Stimulated activated CD4-positive, alpha-beta T cell treated with anti-CD3 and anti-CD28 coated beads, Interleukin-2, amount 100 ng/mL, for 24 hours (primary cell): ENCODE measurements at regions not wholly inside any gene's neighbourhood (a gene's known extent, or its start where the extent isn't known, plus 50 kb on each side); places are given as distances from the start of the nearest gene placed in this dataset.

Source experiments
- DNase-seq, 2 donors: peaks; one replicate each; pipeline ENCODE4 v3.0.0-alpha.2; 2020

DNA sequence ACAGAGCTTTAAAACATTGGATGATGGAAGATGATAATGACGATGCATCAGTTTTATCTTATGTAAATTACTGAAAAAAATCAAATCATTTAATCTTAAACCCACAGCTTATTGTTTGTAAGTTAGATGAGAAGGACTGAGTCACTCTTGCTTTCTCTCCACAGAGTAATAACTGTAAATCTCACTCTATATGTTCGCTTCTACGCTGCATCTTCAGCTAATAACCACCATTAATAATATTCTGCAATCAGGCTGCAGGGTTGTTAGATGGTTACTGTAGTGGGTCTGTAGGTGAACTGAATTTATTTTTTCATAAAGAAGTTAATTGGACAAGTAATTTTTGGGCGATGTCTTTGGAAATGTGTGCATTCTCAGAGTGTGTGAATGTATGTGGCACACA is 260.0 kb downstream of the FAT3 start:
- DNase-seq, result no peak

DNA sequence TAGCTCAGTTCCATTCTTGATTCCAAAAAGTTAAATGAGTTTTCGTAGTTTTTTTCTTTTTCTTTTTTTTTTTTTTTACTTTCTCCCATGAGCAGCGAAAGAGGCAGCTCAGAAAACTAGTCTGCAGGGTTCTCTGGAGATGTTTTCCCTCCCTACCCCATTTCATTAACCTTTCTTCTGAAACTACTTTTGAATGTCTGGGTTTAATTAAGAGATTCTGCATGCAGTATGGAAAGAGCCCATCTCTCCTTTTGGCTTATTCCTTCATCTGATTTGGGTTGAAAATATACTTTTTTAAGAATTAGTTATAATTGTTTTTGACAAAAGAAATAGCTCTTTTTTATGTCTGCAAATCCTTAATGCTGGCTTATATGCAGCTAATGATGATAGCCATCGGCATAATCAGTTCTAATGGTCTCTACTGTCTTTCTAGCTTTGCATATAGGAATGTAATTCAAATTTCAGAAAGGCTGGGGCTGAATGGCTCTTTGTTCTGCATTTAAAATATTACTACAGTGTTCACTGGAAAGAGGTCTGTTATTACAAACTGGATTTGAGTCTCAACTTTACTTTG is 265.3 kb downstream of the FAT3 start:
- no peak for DNase-seq

DNA sequence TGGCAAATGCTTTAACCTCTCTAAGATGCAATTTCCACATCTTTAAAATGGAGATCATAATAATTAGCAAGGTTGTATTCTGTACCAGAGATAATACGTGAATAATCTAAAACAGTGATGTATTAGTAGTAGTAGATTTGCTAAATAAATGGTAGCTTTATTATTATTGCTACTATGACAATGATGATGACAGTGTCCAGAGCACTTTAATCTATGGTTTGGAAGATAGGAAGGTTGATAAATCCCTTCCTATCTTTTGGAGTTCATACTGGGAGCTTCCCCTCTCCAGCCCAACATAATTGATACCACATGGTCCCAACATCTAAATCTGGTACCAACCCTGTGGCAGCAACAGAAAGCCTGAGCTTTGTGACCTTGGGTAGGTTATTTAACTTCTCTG is 267.8 kb downstream of the FAT3 start:
- no peak for DNase-seq

DNA sequence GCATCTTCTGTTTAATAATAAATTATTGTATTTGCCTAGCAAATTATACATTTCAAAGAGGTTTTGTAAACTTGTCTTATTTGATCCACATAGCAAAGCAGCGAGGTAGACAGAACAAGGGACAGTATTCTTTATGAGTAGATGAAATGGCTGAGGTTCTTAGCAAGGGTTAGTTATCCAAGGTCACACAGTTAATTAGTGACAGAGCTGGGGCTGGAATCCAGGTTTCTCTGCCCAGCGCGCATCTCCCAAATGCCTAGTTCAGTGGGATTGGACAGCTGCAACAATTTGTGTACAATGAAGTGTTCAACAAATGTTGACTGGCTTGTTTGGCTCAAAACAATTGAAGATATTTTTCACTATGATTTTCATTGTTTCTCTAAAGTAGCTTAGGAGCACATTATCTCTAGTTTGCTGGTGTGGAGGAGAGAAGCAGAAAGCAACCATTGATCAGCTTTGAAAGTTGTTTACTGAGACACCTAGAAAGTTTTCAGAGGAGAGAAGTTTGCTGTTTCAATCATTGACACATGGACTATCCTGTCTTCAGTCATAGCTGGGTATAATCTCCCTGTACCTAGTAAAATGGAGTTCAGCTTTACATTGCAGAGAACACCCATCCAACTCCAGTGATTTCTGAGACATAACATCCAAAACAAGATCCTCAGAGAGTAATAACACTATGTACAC is 270.6 kb downstream of the FAT3 start:
- DNase-seq, result no peak

DNA sequence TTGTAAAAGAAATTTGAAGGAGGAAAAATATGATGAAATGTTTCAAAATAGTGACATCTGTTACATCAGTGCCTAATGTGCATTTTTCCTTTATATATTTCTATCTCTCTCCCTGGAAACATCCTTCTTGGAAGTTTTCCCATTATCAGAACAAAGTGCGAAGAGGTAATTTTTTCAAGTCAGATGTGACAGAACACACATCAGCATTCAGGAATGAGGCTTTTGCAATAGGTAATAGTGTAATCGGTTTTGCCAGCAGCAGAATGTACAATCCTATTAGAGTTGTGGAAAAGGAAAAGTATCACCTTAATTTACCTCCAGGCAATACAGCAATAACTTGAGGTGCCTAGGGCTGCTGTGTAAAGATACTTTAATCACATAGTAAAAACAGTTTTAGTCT is 275.8 kb downstream of the FAT3 start:
- no peak for DNase-seq

DNA sequence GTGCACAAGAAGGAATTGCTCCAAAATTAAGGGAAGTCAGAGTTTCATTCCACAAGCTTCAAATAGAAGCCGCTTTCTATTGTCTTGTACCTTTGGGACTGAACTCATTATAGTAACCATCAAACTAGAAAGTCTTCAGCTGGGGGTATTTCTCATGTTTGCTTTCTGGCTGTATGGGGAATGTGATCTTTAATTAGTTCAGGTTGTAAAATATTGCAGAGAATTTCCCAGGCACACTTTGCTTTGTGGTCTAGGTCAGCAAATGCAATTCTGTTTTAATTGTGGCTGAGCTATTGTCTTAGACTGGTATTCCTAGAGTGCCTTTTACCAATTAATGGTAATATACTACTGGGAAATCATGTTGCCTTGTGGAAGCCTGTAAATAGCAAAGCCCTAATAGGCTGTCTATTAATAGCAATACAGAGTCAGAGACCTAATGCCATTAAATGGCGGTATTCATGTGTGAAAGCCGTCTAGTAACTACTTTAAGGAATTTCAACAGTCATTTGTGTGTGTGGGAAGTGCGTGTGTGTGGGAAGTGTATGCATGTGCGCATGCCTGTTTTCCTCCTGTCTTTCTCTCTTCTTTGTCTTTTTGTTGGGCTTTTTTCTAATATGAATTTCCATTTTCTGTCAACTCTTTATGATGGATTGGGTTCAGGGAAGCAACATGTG is 276.6 kb downstream of the FAT3 start:
- DNase-seq, result no peak

DNA sequence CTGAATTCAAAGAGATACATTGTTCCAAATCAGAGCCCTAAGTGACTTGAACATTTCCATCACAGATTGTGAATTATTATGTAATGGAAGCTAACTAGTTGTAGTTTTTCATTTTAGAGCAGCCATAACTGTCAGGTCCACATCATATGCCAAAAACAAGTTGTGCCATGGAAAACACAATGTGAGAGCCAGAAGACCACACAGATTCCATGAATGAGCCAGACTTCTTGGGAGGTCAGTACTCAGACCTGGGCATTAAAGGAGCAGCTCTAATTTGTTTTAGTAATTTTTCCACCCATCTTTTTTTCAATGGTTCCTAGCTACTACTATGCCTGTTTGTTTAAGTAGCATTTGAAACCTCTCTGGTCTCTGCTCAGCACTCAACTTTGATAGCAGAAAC is 279.4 kb downstream of the FAT3 start:
- no peak for DNase-seq

DNA sequence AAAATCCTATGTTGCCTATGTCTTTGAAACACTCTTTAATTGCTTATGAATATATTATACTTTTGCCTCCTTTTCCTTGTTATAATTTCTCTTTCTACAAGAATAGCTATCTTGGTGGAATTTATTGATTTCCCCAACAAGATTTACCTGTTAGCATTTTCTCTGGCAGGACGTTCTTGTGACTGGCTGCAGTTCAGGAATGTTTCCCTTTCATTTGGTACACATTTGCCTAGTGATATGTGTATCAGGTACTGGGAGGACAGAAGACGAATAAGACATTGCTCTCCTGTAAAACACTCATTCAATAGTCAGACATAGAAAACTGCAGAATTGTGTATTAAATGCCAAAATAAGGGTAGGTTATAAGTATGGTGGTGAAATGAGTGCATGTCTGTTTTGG is 279.9 kb downstream of the FAT3 start:
- no peak for DNase-seq

DNA sequence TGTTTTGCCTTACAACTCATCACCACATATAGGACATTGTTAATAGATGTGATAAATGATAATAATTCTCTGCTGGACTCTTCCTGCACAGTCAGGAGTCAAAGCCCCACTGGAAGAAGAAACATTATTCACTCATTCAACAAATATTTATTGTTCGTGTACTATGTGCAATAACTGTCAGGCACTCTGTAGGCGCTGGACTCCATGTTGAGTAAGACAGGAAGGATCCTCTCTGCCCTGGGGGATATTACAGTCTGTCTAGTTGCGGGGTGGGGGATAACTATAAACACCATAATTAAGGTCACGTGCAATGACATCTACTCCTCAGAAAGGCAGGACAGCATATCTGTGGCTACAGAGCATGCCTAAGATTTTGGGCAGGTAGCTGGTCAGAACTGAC is 281.1 kb downstream of the FAT3 start:
- no peak for DNase-seq

DNA sequence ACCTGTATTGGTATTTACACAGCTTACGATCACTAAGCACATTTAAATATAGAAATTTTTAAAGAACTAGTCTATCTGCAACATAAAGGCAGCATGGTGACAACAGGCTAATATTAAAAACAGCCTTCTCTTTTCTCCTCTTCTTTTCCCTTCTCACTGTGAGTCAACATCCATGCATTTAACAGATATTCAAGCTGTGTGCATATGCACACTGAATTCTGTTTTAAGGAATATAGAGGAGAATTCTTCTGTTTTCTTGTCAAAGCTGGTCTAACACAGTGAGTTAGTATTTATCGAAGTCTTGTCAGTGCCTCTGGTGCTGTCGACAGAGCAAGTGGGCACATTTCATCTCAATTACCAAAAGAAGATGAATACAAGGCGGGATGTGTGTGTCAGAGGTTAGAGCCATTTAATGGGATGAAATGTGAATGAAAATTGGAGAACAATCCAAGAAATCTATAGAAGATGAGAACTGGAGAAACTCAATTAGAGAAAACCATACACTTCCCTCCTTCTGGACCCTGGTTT is 282.3 kb downstream of the FAT3 start:
- no peak for DNase-seq

DNA sequence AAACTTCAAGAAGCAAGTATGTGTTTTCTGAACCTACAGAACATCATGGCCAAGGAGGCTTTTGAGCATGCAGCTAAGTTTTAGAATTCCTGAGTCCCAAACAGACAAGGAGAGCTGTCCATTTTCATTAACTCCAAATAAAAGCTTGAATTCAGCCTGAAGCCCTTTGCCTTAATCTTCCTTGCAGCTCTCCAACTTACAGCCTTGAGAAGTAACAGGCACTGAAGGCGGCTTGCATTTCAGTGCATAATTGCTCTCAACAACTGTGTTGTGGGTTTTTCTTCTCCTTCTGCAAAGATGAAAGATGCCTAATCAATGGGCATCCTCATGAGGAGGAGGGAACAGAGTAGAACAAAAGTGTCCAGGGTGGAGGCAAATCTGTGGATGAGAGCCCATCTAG is 286.0 kb downstream of the FAT3 start:
- no peak for DNase-seq

DNA sequence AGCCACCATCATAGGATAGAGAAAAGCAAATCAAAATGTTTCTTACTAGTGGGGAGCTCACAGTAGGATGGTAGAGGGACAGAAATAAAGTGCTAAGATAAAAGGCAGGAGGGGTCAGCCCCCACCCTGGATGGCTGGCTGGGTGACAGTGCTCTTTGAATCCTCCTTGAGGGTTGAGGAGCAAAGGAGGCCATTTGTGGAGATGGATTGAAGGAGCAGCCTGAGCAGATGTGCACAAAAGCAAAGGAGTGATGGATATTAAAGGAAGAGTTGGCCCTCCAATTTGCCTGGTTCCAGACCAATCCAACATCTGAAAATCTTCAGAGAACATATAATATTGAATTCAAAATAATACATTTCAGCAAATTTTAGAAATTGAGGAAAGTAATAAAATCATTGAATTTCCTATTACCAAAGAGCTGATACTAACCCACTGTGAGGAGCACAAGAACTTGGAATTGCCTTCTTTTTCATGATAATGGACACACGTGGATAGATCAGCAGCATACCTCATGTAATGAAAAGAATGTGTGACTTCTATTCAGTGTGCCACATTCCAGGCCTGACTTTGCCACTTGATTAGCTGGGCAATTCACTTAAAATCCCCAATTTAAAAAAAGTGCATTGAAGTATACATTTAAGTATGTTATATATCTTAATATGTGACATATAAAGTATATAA is 287.0 kb downstream of the FAT3 start:
- DNase-seq, result no peak

DNA sequence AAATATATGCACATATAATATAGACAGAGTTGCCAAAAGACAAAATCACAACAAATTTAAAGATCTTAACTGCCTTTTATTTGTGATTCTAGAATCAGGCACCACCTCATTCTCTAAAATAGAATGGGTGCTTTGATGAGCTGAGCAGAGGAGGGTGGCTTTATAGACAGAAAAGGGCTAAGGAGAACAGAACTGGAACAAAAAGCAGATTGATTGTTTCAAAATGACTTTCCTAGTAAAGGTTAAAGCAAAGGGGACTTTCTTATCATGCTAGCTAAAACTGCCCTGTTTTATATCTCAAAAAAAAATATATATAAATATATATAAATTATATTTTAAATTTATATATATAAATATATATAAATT is 287.6 kb downstream of the FAT3 start:
- no peak for DNase-seq

DNA sequence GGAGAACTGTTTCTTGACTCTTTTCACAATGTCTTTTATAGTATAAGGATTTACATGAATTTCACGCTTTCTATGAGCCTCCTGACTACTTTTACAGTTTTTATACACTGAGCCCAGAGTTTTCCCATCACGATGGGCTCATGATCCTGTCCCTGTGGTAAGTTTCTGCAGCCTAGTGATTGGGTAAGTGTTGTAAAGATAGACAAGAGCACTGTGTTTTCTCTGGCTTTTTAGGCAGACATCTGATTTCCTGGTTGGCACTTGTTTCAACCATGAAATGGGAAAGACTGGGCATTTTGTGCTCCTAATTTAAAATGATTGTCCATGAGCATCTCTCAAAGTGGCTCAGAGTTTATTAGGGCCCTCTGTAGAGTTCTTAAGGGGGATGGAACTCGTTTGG is 299.0 kb downstream of the FAT3 start:
- DNase-seq, result no peak

DNA sequence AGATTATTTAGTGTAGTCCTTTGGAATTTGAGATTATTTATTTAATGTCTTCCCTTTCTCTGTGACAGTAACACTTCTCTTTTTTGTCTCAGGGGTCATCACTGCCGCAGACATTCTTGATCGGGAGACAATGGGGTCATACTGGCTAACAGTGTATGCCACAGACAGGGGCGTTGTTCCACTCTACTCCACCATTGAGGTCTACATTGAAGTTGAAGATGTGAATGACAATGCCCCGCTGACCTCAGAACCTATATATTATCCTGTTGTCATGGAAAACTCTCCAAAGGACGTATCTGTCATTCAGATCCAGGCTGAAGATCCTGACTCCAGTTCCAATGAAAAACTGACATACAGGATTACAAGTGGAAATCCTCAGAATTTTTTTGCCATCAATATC is 299.9 kb downstream of the FAT3 start:
- no peak for DNase-seq

DNA sequence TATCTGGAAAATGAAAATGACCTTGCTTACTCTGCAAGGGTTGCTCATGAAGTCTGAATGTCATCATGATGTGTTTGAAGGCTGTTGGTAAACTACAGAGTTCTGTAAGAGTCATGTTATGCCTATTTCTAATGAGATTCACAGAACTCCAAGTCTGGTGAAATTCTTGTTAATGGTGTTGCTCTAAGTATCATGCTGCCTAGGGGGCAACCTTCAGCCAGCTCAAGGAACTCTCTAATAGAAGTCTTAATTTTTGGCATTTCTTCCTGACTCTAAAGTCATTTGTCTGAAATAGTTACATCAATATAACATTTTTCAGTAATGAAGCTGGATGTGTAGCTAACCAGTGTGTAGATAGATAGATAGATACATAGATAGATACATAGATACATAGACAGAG is 302.8 kb downstream of the FAT3 start:
- no peak for DNase-seq

DNA sequence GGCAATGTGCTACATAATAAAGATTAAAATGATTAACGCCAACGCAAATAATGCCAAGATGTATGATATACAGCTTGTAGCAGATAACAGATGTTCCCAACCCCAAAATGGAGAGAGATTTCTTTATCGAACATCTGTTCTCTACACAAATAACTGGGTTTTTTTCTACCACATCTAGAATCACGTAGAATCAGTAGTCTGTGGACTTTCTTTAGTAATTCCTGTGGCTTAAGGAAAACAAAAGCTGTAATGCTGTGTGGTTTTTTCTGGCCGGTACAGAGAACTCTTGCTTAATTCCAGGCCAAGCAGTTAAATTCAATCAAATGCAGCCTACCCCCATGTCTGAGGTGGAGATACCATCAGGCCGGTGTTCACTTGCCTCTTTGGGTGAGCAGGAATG is 303.4 kb downstream of the FAT3 start:
- no peak for DNase-seq

DNA sequence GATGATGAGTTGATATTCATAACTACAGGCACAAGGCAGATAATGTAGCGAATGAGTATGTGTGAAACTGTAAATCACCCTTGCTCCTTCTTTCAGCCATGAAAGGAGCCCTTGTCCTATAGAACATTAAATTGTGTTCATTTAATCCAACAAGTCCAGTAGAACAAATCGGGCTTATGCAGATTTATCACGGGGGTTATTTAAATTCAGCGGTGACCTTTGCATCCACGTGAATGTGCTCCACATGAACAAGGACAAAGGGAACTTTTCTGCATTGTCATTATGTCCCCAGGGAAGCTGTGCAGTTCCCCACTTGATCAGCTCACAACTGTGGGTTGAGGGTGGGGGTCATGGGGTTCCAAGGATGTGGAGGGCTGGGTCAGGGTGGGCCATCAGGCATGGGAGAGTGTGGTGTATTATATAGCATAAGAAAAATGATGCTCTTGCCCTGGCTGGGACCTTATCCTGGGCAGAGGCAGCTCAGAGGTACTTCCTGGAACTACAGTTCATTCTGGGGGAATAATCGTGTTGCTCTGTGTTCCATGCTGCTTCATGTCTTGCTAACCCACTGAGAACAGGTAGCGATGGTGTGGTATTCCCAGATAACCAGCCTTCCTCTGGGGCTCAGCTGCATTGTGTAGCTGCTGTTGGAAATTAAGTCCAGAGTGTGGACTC is 306.6 kb downstream of the FAT3 start:
- DNase-seq, result no peak

DNA sequence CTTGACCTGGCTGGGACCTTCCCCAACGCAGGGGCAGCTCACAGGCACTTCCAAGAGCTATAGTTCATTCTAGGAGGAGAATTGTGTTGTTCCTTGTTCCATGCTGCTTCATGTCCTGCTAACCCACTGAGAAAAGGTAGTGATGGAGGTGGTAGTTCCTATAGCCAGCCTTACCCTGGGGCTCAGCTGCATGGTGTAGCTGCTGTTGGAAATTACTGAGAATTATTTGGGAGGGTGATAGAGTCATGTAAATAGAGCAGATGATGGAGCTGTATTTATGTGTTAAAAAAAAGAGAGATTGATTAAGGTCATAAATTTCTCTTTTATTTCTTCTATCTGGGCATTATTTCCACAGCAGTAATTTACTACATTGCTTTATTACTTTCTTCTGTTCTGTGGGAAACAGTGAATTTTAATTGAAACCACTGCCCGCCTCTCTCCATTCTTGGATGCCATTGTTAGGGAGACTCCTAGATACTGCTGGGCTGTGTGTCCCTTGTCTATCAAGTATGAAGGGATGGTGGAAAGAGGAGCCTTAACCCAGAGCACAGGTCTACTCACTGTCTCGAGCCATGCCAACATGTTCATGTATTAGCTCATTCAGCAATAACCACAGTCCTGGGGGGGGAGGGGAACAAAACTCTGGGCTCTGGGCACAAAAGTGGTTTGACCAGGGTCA is 309.2 kb downstream of the FAT3 start:
- DNase-seq, result no peak

DNA sequence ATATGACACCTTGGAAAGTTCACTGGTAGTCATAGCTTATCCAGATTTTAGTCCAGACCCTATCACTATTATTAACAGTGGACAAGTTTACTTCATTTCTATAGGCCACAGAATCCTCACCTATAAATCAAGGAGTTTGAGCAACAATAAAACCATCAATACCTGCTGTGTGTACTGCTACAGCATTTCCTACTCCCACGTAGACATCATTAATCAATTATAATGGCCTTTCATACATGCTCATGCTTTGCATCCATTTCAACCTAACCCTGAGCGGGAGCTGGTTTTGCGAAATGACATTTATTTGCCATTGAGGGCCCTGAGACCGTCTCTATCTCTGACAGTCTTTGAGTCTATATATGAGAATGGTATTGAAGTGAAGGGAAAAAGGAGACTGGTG is 312.3 kb downstream of the FAT3 start:
- DNase-seq, result no peak

DNA sequence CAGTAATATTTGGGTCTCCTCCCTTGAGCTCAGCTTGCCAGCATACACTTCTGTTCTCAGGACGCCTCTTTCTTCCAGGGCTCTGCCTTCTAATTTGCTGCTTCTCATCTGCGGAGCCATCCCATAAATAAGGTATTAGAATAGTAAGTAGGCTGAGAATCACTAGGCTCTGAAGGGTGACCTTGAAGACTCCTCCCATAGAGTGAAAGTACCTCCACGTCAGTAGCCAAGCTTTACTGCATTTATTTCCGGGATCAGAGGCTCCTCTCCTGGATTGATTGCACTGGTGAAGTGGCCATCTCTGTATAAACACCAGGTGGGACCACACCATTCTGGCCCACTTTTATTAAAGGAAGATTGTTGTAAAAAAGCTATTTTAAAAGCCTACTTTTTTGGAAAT is 315.5 kb downstream of the FAT3 start:
- DNase-seq, result no peak

DNA sequence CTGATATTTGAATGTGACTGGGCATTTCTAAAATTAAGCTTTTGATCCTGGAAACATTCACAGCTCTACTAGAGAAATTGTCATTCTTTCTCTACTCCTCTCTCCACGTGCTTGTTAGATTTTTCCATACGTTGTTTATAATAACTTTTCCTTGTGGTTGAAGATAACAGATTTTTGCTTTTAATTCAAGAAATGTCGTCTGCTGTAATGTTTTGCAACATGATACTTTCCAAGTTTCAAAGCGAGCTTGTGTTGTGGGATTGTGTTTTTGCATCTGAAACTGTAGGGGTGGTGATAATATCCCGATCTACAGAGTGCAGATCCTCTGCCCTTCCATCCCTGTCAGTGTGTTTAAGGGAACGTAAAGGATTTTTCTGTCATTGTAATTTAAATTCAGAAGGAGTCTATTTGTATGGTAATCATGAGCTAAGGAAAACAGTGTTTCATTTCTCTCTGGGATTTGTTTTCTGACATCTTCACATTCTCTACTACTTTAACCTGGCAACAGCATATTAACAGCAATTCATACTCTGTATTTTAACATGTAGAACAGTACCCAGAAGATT is 321.4 kb downstream of the FAT3 start:
- DNase-seq, result no peak
